ENCODE measurements at regions not wholly inside any gene's neighbourhood (a gene's known extent, or its start where the extent isn't known, plus 50 kb on each side); places are given as distances from the start of the nearest gene placed in this dataset.

GRCh38 chr13:84648069-84648640 lies 765.9 kb upstream of the SLITRK1 start:
- TF ChIP-seq, protein P1, sequence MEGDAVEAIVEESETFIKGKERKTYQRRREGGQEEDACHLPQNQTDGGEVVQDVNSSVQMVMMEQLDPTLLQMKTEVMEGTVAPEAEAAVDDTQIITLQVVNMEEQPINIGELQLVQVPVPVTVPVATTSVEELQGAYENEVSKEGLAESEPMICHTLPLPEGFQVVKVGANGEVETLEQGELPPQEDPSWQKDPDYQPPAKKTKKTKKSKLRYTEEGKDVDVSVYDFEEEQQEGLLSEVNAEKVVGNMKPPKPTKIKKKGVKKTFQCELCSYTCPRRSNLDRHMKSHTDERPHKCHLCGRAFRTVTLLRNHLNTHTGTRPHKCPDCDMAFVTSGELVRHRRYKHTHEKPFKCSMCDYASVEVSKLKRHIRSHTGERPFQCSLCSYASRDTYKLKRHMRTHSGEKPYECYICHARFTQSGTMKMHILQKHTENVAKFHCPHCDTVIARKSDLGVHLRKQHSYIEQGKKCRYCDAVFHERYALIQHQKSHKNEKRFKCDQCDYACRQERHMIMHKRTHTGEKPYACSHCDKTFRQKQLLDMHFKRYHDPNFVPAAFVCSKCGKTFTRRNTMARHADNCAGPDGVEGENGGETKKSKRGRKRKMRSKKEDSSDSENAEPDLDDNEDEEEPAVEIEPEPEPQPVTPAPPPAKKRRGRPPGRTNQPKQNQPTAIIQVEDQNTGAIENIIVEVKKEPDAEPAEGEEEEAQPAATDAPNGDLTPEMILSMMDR (conservative IDR thresholded peaks at IDR 0.05): peak; percentile 66
- H3K27ac ChIP-seq: no peak overlapping the region

DNA sequence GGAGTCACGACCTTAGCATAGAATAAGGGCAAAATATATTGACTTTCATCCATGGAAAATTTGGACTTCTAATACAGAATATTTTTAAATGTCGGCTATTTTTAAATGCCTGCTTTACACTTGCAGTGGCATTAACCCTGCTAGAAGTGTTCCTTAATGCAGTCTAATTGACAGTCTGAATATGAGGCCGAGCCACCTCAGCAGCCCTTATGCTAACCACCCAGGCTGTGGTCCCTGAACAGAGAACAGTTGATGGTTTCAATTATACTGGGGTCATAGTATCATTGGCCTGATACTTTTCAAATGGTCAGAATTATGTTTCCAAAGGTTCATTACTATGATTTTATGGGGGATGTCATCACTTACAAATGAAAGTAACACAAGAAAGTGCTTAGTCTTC lies 764.7 kb upstream of the SLITRK1 start:
- H3K27ac ChIP-seq: no peak overlapping the region

DNA sequence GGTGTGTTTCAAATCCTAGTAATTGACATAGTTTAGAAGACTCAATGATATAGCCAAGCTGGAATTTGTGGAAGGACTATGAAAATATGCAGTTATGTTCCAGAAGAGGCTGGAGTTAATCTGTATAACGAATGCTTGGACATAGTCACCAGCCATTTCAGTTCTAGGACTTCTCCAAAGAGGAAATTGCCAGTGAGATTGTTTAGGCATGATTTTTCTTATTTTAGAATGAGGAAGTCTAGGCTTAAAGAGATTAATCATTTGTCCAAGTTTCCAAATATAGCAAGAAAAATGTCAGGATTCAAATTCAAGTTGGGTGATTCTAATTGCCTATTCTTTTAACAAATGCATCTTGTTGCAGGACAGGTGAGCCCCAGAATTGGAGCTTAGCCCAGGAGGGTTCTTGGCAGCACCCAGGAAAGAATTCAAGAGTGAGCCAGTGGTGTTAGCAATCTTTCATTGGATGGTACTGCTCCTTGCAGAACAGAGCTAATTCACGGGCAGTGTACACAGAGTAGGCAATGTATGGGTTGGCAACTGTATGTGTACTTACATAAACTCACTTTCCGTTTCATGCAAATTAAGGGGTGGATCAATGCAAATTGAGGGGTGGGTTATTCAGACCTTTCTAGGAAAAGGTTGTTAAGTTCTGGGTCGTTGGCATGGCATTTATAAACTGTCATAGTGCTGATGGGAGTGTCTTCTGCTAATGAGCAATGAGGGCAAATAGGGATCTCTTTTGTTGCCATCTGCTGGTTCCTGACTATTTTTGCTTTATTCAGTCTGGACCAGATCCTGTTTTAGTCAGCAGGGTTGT lies 763.1 kb upstream of the SLITRK1 start:
- no peak overlapping the region for H3K27ac ChIP-seq

More for the DNA sequence above, 764.7 kb upstream of the SLITRK1 start:
- TF ChIP-seq, protein P1 (conservative IDR thresholded peaks at IDR 0.05): no peak

GRCh38 chr13:84641491-84641890 lies 759.2 kb upstream of the SLITRK1 start:
- TF ChIP-seq, protein P1 (conservative IDR thresholded peaks at IDR 0.05): no peak
- H3K27ac ChIP-seq: no peak overlapping the region

More for the DNA sequence above, 763.1 kb upstream of the SLITRK1 start:
- TF ChIP-seq, protein P1 (conservative IDR thresholded peaks at IDR 0.05): peak; percentile 34

- TF ChIP-seq, protein P1 (conservative IDR thresholded peaks at IDR 0.05): no peak
- no peak overlapping the region for H3K27ac ChIP-seq
Measured at GRCh38 chr13:84640691-84641090, 758.4 kb upstream of the SLITRK1 start.

- TF ChIP-seq, protein P1 (conservative IDR thresholded peaks at IDR 0.05): no peak
- H3K27ac ChIP-seq: no peak overlapping the region
Measured at GRCh38 chr13:84630476-84630875, 748.2 kb upstream of the SLITRK1 start.

DNA sequence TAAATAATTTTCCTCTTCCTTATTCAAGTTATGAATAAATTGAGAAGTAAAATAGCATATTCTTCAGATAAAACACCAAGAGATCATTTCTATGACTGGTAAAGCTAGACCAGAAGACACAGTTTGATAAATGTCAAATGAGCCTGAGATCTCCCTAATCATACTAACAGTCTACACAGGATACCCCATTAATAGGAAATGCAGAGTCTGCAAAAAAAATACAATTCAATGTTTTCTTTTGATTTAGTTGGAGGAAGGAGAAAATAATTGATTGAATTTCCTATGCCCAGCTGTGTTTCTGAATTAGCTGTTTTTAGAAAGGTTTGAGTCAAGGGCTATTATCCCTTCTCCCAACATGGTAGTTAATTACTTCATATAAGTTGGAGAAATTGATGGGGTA lies 734.6 kb upstream of the SLITRK1 start:
- H3K27ac ChIP-seq: no peak overlapping the region
- TF ChIP-seq, protein P1 (conservative IDR thresholded peaks at IDR 0.05): no peak

Measured in VCaP (cell line).